Endodermal cell (in vitro differentiated cells): ENCODE measurements at regions not wholly inside any gene's neighbourhood (a gene's known extent, or its start where the extent isn't known, plus 50 kb on each side); places are given as distances from the start of the nearest gene placed in this dataset.
"Not testable (repeated sequence)": the region's sequence is repeated elsewhere in the genome, so short reads cannot be mapped to it uniquely, and the experiment has no call there.

Source experiments
- DNase-seq: peaks from one replicate; pipeline ENCODE4 v3.0.0-alpha.2; 2017
- H3K27ac ChIP-seq: 2 replicates; pipeline ENCODE4 v1.5.1; 2013; ENCODE audit warnings: mild to moderate bottlenecking, low read depth, low read length, moderate library complexity
- H3K27me3 ChIP-seq: 2 replicates; pipeline ENCODE4 v1.6.1; 2013; ENCODE audit warnings: mild to moderate bottlenecking, low read length, moderate library complexity; ENCODE audit not compliant: insufficient read depth, control insufficient read depth, poor library complexity, severe bottlenecking
- H3K36me3 ChIP-seq: 2 replicates; pipeline ENCODE4 v1.7.0; 2013; ENCODE audit warnings: mild to moderate bottlenecking, low read length, moderate library complexity; ENCODE audit not compliant: control insufficient read depth, insufficient read depth
- H3K4me1 ChIP-seq: one replicate; pipeline ENCODE4 v1.7.0; 2013; ENCODE audit warnings: low read length; ENCODE audit not compliant: control insufficient read depth, insufficient read depth
- H3K4me3 ChIP-seq: 2 replicates; pipeline ENCODE4 v1.5.1; 2013; ENCODE audit warnings: mild to moderate bottlenecking, low read length, moderate library complexity
- H3K9ac ChIP-seq: 2 replicates; pipeline ENCODE4 v1.6.1; 2013; ENCODE audit warnings: mild to moderate bottlenecking, low read length, moderate library complexity; ENCODE audit not compliant: poor library complexity, severe bottlenecking; ENCODE audit errors: extremely low read depth
- H3K9me3 ChIP-seq: 2 replicates; pipeline ENCODE4 v1.6.1; 2013; ENCODE audit warnings: mild to moderate bottlenecking, low read length, moderate library complexity; ENCODE audit not compliant: control insufficient read depth
- H3K27ac Mint-ChIP-seq: 2 replicates; pipeline ENCODE4 v1.8.0; 2020; ENCODE audit warnings: mixed read lengths
- H3K27me3 Mint-ChIP-seq: 2 replicates; pipeline ENCODE4 v1.8.0; 2021; ENCODE audit warnings: mild to moderate bottlenecking, mixed read lengths; ENCODE audit not compliant: insufficient read depth
- H3K36me3 Mint-ChIP-seq: 2 replicates; pipeline ENCODE4 v1.8.0; 2020; ENCODE audit warnings: low read depth, mixed read lengths
- H3K4me1 Mint-ChIP-seq: 2 replicates; pipeline ENCODE4 v1.8.0; 2020; ENCODE audit warnings: mixed read lengths
- H3K4me3 Mint-ChIP-seq: 2 replicates; pipeline ENCODE4 v1.8.0; 2020; ENCODE audit warnings: mild to moderate bottlenecking, moderate library complexity, mixed read lengths
- H3K9me3 Mint-ChIP-seq: 2 replicates; pipeline ENCODE4 v1.8.0; 2020; ENCODE audit warnings: mild to moderate bottlenecking, mixed read lengths
- CTCF ChIP-seq: fragments of 200-600 bp; sonication (generic); conservative IDR thresholded peaks from 2 replicates; pipeline ENCODE4 v1.5.0; 2021; ENCODE audit warnings: antibody characterized with exemption, mild to moderate bottlenecking
- WGBS, 2 experiments: methylation state at CpG; one replicate each; pipeline versions ENCODE4 v1.1.5 to v1.1.7; 2013; ENCODE audit warnings: missing lambda C conversion rate in 2 of 2, mixed read lengths in 1 of 2; ENCODE audit not compliant: insufficient coverage in 1 of 2, insufficient read length in 1 of 2; 5-methylcytosine and 5-hydroxymethylcytosine counted together

DNA sequence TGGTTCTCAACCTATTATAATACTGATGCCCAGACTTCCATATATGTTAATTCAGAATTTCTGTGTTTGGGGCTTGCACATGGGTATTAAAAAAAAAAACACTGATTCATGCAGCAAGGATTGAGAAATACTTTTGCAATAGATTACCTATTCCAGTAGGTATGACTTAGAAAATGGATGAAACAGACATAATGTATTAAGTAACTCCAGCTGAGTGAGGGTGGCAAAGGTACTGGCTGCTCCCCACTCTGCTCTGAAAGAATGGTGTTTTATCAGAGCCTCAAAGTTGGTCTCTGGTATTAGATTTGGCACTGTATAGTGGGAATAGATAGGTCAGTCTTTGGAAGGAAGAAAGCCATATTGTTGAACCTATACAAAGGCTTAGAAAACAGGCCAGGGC lies 234.3 kb upstream of the FOLH1 start:
- no peaks in the 10 kb centered on the region for H3K36me3 ChIP-seq
- H3K27ac ChIP-seq, result no peak overlapping the region
- no peak overlapping the region for H3K9ac ChIP-seq
- H3K9me3 ChIP-seq, result peaks cover 17% of the 10 kb centered on the region
- no peak for DNase-seq
- no peak for TF ChIP-seq CTCF
- Mint-ChIP-seq H3K4me1 (peaks cover 8% of the 10 kb centered on the region), H3K27me3 (no peaks in the 10 kb centered on the region), H3K4me3 (no peak overlapping the region), H3K27ac (no peak overlapping the region), H3K36me3 (no peaks in the 10 kb centered on the region), H3K9me3 (peaks cover 13% of the 10 kb centered on the region)
- H3K4me3 ChIP-seq, result no peak overlapping the region
- no peaks in the 10 kb centered on the region for H3K27me3 ChIP-seq
- no peaks in the 10 kb centered on the region for H3K4me1 ChIP-seq

DNA sequence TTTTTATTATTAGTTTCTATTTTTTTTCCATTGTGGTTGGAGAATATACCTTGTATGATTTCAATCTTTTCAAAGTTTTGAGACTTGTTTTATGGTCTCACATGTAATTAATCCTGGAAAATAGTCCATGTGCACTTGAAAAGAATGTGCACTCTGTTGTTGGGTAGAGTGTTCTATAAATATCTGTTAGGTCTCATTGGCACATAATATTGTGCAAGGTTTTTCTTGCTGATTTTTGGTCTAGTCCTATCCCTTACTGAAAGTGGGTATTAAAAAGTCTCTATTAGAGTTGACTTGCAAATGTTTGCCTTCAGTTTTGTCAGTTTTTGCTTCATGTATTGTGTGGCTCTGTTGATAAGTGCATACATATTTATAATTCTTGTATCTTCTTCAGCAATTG lies 231.5 kb upstream of the FOLH1 start:
- not testable (repeated sequence) for H3K27ac ChIP-seq, H3K9me3 Mint-ChIP-seq, H3K27me3 Mint-ChIP-seq, DNase-seq, H3K36me3 ChIP-seq, H3K9ac ChIP-seq, H3K36me3 Mint-ChIP-seq, H3K4me3 ChIP-seq, H3K27me3 ChIP-seq, H3K27ac Mint-ChIP-seq, H3K9me3 ChIP-seq, H3K4me3 Mint-ChIP-seq, H3K4me1 ChIP-seq
- H3K4me1 Mint-ChIP-seq, result peaks cover 20% of the 10 kb centered on the region

DNA sequence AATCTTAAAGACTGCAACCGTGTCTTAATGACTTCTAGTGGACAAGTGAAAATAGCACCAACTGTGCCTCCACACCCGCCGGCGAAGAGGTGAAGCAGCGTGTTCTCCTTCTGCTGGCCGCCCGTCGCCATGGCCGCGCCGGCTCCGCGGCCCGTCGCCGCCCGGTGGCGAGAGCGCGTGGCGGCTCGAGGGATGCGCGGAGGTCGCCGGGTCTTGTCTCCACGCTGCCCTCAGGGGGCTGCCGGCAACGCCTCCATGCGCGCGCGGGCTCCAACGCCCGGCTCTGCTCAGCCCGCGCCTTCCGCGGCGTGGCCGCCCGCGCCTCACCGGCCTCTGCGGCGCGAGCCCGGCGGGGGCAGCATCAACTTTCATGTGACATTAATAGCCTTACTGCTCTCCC lies 225.9 kb upstream of the FOLH1 start:
- H3K4me3 Mint-ChIP-seq, H3K27me3 ChIP-seq, DNase-seq, H3K36me3 ChIP-seq, H3K36me3 Mint-ChIP-seq, H3K27ac ChIP-seq, H3K9me3 Mint-ChIP-seq, H3K9ac ChIP-seq, H3K9me3 ChIP-seq, H3K4me1 ChIP-seq, H3K27me3 Mint-ChIP-seq, H3K4me3 ChIP-seq, H3K27ac Mint-ChIP-seq: not testable (repeated sequence)
- H3K4me1 Mint-ChIP-seq, result peaks cover 20% of the 10 kb centered on the region
- 95 to 100% methylated on average over 3 to 44 of the region's 49 CpGs for WGBS, 2 experiments

DNA sequence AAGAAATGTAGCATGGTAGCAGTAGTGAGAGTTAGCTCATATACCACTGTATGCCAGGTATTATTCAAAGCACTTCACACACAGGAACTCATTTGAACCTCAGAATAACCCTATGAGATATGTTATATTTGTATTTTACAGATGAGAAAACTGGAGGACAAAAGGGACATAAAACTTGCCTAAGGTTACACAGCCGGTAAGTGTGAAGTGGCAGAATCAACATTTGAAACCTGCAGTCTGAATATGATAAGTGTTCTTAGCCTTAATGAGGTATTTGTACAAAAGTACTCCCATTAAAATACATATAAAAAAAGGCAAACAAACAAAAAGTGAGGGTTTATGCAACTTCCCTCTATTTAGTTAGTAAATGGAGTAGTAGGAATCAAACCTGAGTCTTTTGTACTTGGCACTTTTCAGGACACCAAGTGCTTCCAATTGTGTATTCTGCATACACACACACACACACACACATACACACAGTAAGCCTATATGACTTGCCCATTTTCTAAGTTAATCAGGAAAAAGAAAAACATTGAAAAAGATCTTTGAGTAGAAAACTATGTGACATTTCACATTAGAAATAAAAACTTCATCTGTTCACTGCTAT lies 223.9 kb upstream of the FOLH1 start:
- no peak for TF ChIP-seq CTCF
- WGBS, 2 experiments, result 75% methylated on average over 1 of the region's 1 CpG; no CpG with 5 or more reads in 1 of the 2 experiments
- no peak overlapping the region for H3K4me3 Mint-ChIP-seq

More for the DNA sequence above, 223.9 kb upstream of the FOLH1 start:
- Histone ChIP-seq H3K9me3 (peaks cover 11% of the 10 kb centered on the region), H3K4me3 (no peak overlapping the region), H3K4me1 (no peaks in the 10 kb centered on the region), H3K36me3 (no peaks in the 10 kb centered on the region), H3K27ac (no peak overlapping the region), H3K9ac (no peak overlapping the region), H3K27me3 (no peaks in the 10 kb centered on the region)
- no peaks in the 10 kb centered on the region for H3K36me3 Mint-ChIP-seq
- H3K27me3 Mint-ChIP-seq, result no peaks in the 10 kb centered on the region
- DNase-seq, result no peak
- H3K27ac Mint-ChIP-seq, result no peak overlapping the region
- H3K4me1 Mint-ChIP-seq, result peaks cover 12% of the 10 kb centered on the region
- peaks cover 11% of the 10 kb centered on the region for H3K9me3 Mint-ChIP-seq
